ENCODE measurements at regions not wholly inside any gene's neighbourhood (a gene's known extent, or its start where the extent isn't known, plus 50 kb on each side); places are given as distances from the start of the nearest gene placed in this dataset.

DNA sequence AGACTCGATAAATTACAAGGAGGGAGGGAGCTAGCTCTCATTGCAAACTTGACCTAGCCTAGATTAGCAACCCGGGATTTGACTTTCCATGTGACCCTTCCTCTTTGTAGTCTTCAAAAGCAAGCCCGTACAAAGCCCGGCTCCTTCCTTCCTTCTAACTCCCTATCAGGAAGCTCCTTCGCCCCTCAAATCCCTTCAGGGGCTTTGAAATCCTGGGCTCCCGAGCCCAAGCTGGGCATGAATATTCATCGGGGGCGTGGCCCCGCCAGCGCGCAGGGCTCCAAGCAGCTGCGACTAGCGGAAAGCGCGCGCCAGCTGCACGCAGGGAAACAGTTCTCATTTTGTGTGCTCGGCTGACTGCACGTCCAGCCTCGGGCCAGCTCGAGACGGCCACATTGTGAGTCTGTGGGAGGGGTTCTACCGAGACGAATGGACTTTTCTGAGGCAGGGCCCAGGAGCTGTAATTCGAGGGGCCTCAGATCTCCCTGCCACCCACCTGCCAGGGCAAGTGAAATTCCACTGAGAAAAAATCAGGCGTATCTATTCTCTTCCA lies 84.0 kb upstream of the PELI1 start (continued):
- TF ChIP-seq, protein P1, sequence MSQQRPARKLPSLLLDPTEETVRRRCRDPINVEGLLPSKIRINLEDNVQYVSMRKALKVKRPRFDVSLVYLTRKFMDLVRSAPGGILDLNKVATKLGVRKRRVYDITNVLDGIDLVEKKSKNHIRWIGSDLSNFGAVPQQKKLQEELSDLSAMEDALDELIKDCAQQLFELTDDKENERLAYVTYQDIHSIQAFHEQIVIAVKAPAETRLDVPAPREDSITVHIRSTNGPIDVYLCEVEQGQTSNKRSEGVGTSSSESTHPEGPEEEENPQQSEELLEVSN (IDR thresholded peaks at IDR 0.05), result peak; percentile 36
- TF ChIP-seq TCF12 (IDR thresholded peaks at IDR 0.05; ENCODE audit: low read depth, low read length) (no peak), USF2 (IDR thresholded peaks at IDR 0.05; ENCODE audit: low read length) (no peak), YY1 (IDR thresholded peaks at IDR 0.05; ENCODE audit: low read depth, low read length) (0 out of 2 replicates have a peak, but pooled peaks have one; percentile 35), PHF8 (conservative IDR thresholded peaks at IDR 0.05; ENCODE audit: low read depth, low read length) (no peak), CHD2 (IDR thresholded peaks at IDR 0.05; ENCODE audit: low read length) (no peak), ASH2L (IDR thresholded peaks at IDR 0.05; ENCODE audit: low read length) (peak; percentile 68), ZNF274 (IDR thresholded peaks at IDR 0.05; ENCODE audit: borderline replicate concordance, extremely low read depth, low read length) (no peak), CTCF (IDR thresholded peaks at IDR 0.05; ENCODE audit: control extremely low read depth in 1 of 3, insufficient read depth in 1 of 3, low read depth in 1 of 3, low read length in 3 of 3) (no peak), BRCA1 (IDR thresholded peaks at IDR 0.05; ENCODE audit: low read depth, low read length) (no peak), TEAD4 (IDR thresholded peaks at IDR 0.05; ENCODE audit: low read depth, low read length) (no peak), TBP (IDR thresholded peaks at IDR 0.05; ENCODE audit: low read depth, low read length) (no peak; the same call in 1 of the 2 replicates), FOSL1 (IDR thresholded peaks at IDR 0.05; ENCODE audit: insufficient read depth, low read depth, low read length) (no peak), RFX5 (IDR thresholded peaks at IDR 0.05; ENCODE audit: borderline replicate concordance, low read depth, low read length) (no peak), ATF2 (IDR thresholded peaks at IDR 0.05; ENCODE audit: low read length) (no peak), RAD21 (IDR thresholded peaks at IDR 0.05 in 1 of 2, conservative IDR thresholded peaks at IDR 0.05 in 1 of 2; ENCODE audit: low read depth in 2 of 2, low read length in 2 of 2) (no peak; a peak in 1 of 4 replicates)

Data from H1 (cell line).